HEK293 (cell line): ENCODE measurements at regions not wholly inside any gene's neighbourhood (a gene's known extent, or its start where the extent isn't known, plus 50 kb on each side); places are given as distances from the start of the nearest gene placed in this dataset.

Experiments
- CTCF ChIA-PET: fragments of 350-600 bp; formaldehyde crosslinking; extraction: SDS; loops from one replicate; lab custom pipeline; 2021; ENCODE audit warnings: antibody characterized with exemption; lab: Yijun Ruan, JAX
- POLR2A ChIA-PET: fragments of 300-600 bp; formaldehyde crosslinking; extraction: SDS; loops from one replicate; lab custom pipeline; 2020; ENCODE audit warnings: antibody characterized with exemption, inconsistent platforms; lab: Yijun Ruan, JAX
- H3K27ac ChIP-seq: fragments of 200-500 bp; sonication (Bioruptor generic); 2 replicates; pipeline ENCODE4 v1.5.1; 2014; ENCODE audit warnings: low read depth, low read length, control low read depth, inconsistent platforms; ENCODE audit errors: extremely low read depth
- H3K36me3 ChIP-seq, 2 experiments: fragments of 200-500 bp in 1 of 2; sonication (Bioruptor generic) in 1 of 2; 1 replicate in 1 of 2; 2 replicates in 1 of 2; pipeline ENCODE4 v1.5.1; 2014 to 2017; ENCODE audit warnings: inconsistent platforms in 2 of 2, low read length in 2 of 2; ENCODE audit not compliant: control insufficient read depth in 2 of 2, insufficient read depth in 1 of 2
- H3K4me1 ChIP-seq: fragments of 200-500 bp; sonication (Bioruptor generic); 2 replicates; pipeline ENCODE4 v1.5.1; 2014; ENCODE audit warnings: mild to moderate bottlenecking, low read length, inconsistent platforms; ENCODE audit not compliant: control insufficient read depth, insufficient read depth
- H3K4me3 ChIP-seq: 2 replicates; pipeline ENCODE4 v1.5.1; 2011; ENCODE audit warnings: low read depth, mild to moderate bottlenecking, control low read depth, low read length, moderate library complexity
- H3K9me3 ChIP-seq: fragments of 200-500 bp; sonication (Bioruptor generic); 2 replicates; pipeline ENCODE4 v1.5.1; 2014; ENCODE audit warnings: low read depth, low read length, inconsistent platforms; ENCODE audit not compliant: control insufficient read depth, insufficient read depth
- GLI4 ChIP-seq: fragments of 450-650 bp; formaldehyde crosslinking; IDR thresholded peaks from 2 replicates; pipeline ENCODE4 v1.5.1; 2016; ENCODE audit warnings: missing biosample characterization, missing genetic modification characterization
- GLIS1 ChIP-seq: fragments of 450-650 bp; formaldehyde crosslinking; IDR thresholded peaks from 2 replicates; pipeline ENCODE4 v1.5.1; 2016; ENCODE audit warnings: missing biosample characterization, missing genetic modification characterization
- PATZ1 ChIP-seq: fragments of 450-650 bp; formaldehyde crosslinking; IDR thresholded peaks from 2 replicates; pipeline ENCODE4 v1.5.1; 2016; ENCODE audit warnings: missing biosample characterization, missing genetic modification characterization
- PRDM1 ChIP-seq: fragments of 450-650 bp; formaldehyde crosslinking; IDR thresholded peaks from 2 replicates; pipeline ENCODE4; 2016; ENCODE audit warnings: missing biosample characterization, missing genetic modification characterization
- TSHZ1 ChIP-seq: fragments of 450-650 bp; formaldehyde crosslinking; IDR thresholded peaks from 2 replicates; pipeline ENCODE4 v1.5.1; 2016; ENCODE audit warnings: missing biosample characterization, missing genetic modification characterization, borderline replicate concordance
- ZBTB48 ChIP-seq: fragments of 450-650 bp; formaldehyde crosslinking; IDR thresholded peaks from 2 replicates; pipeline ENCODE4 v1.5.1; 2016; ENCODE audit warnings: missing biosample characterization, missing genetic modification characterization
- ZBTB49 ChIP-seq: fragments of 450-650 bp; formaldehyde crosslinking; IDR thresholded peaks from 2 replicates; pipeline ENCODE4 v1.5.1; 2016; ENCODE audit warnings: missing biosample characterization, missing genetic modification characterization, low read depth
- ZBTB7A ChIP-seq: fragments of 450-650 bp; formaldehyde crosslinking; IDR thresholded peaks from 2 replicates; pipeline ENCODE4 v1.5.1; 2016; ENCODE audit warnings: low read depth, missing biosample characterization, missing genetic modification characterization
- ZBTB8A ChIP-seq: fragments of 450-650 bp; formaldehyde crosslinking; IDR thresholded peaks from 2 replicates; pipeline ENCODE4 v1.5.1; 2016; ENCODE audit warnings: missing biosample characterization, missing genetic modification characterization
- ZIC2 ChIP-seq: fragments of 450-650 bp; formaldehyde crosslinking; IDR thresholded peaks from 2 replicates; pipeline ENCODE4 v1.5.1; 2016; ENCODE audit warnings: missing biosample characterization, missing genetic modification characterization
- ZNF114 ChIP-seq: fragments of 450-650 bp; formaldehyde crosslinking; IDR thresholded peaks from 2 replicates; pipeline ENCODE4 v1.5.0; 2017; ENCODE audit warnings: missing biosample characterization, missing genetic modification characterization
- ZNF174 ChIP-seq: fragments of 450-650 bp; formaldehyde crosslinking; IDR thresholded peaks from 2 replicates; pipeline ENCODE4 v1.5.0; 2017; ENCODE audit warnings: missing biosample characterization, mild to moderate bottlenecking, missing genetic modification characterization
- ZNF202 ChIP-seq: fragments of 450-650 bp; formaldehyde crosslinking; IDR thresholded peaks from 2 replicates; pipeline ENCODE4 v1.5.1; 2016; ENCODE audit warnings: missing biosample characterization, missing genetic modification characterization, borderline replicate concordance
- ZNF223 ChIP-seq: fragments of 450-650 bp; formaldehyde crosslinking; IDR thresholded peaks from 2 replicates; pipeline ENCODE4 v1.5.1; 2016; ENCODE audit warnings: missing biosample characterization, missing genetic modification characterization
- ZNF404 ChIP-seq: fragments of 450-650 bp; formaldehyde crosslinking; IDR thresholded peaks from 2 replicates; pipeline ENCODE4 v1.5.1; 2017; ENCODE audit warnings: missing biosample characterization, missing genetic modification characterization
- ZNF501 ChIP-seq: fragments of 450-650 bp; formaldehyde crosslinking; IDR thresholded peaks from 2 replicates; pipeline ENCODE4 v1.5.1; 2016; ENCODE audit warnings: missing biosample characterization, missing genetic modification characterization
- ZNF530 ChIP-seq: fragments of 450-650 bp; formaldehyde crosslinking; IDR thresholded peaks from 2 replicates; pipeline ENCODE4 v1.5.1; 2016; ENCODE audit warnings: low read depth, missing biosample characterization, missing genetic modification characterization
- ZNF629 ChIP-seq: fragments of 450-650 bp; formaldehyde crosslinking; IDR thresholded peaks from 2 replicates; pipeline ENCODE4 v1.5.1; 2017; ENCODE audit warnings: missing biosample characterization, missing genetic modification characterization
- ZNF658 ChIP-seq: fragments of 450-650 bp; formaldehyde crosslinking; IDR thresholded peaks from 2 replicates; pipeline ENCODE4; 2016; ENCODE audit warnings: missing biosample characterization, missing genetic modification characterization
- ZNF768 ChIP-seq: fragments of 450-650 bp; formaldehyde crosslinking; IDR thresholded peaks from 2 replicates; pipeline ENCODE4 v1.5.1; 2018; ENCODE audit warnings: missing biosample characterization, mild to moderate bottlenecking, missing genetic modification characterization
- ZNF776 ChIP-seq: fragments of 450-650 bp; formaldehyde crosslinking; IDR thresholded peaks from 2 replicates; pipeline ENCODE4 v1.5.0; 2017; ENCODE audit warnings: missing biosample characterization, missing genetic modification characterization, borderline replicate concordance
- ZNF843 ChIP-seq: fragments of 450-650 bp; formaldehyde crosslinking; IDR thresholded peaks from 2 replicates; pipeline ENCODE4 v1.5.1; 2016; ENCODE audit warnings: missing biosample characterization, missing genetic modification characterization

- ChIA-PET CTCF (interaction anchor here (0.6 kb wide), 1 partner anchor 1286 kb away, joined by 4 read pairs; no protein-coding TSS in a partner anchor), POLR2A (no interaction called here)
- Histone ChIP-seq H3K4me1 (no peaks in the 10 kb centered on the region), H3K27ac (no peak overlapping the region), H3K9me3 (no peaks in the 10 kb centered on the region), H3K4me3 (no peak overlapping the region), H3K36me3 (no peaks in the 10 kb centered on the region)
- 0 out of 2 replicates have a peak, but pooled peaks have one; percentile 26 for TF ChIP-seq GLIS1 (tag by site-specific recombination)
- no peak for TF ChIP-seq ZNF114 (tag by site-specific recombination)
- no peak for TF ChIP-seq ZNF843 (tag by site-specific recombination)
- TF ChIP-seq ZNF768 (tag by site-specific recombination) = no peak
- no peak for TF ChIP-seq ZBTB48 (tag by site-specific recombination)
- no peak for TF ChIP-seq ZNF629 (tag by site-specific recombination)
- no peak for TF ChIP-seq ZNF404 (tag by site-specific recombination)
- no peak for TF ChIP-seq ZNF530 (tag by site-specific recombination)
- no peak for TF ChIP-seq ZNF202 (tag by site-specific recombination)
- TF ChIP-seq ZNF501 (tag by site-specific recombination) = no peak
- no peak for TF ChIP-seq ZBTB8A (tag by site-specific recombination)
- no peak for TF ChIP-seq ZBTB49 (tag by site-specific recombination)
- TF ChIP-seq ZNF658 = no peak
- TF ChIP-seq ZIC2 (tag by site-specific recombination) = peak; percentile 96
Measured at GRCh38 chr4:81891005-81891996, 419.6 kb upstream of the RASGEF1B start.

GRCh38 chr4:81884986-81885385, 413.3 kb upstream of the RASGEF1B start:
- Histone ChIP-seq H3K4me1 (no peaks in the 10 kb centered on the region), H3K9me3 (no peaks in the 10 kb centered on the region), H3K4me3 (no peak overlapping the region), H3K27ac (no peak overlapping the region), H3K36me3 (no peaks in the 10 kb centered on the region)
- TF ChIP-seq ZNF776 (tag by site-specific recombination) (no peak), PRDM1 (tag by site-specific recombination) (peak; percentile 38; the same call in 1 of the 2 replicates)
- ChIA-PET CTCF (interaction anchor here (0.7 kb wide), 1 partner anchor 27 kb away, joined by 3 read pairs; no protein-coding TSS in a partner anchor), POLR2A (no interaction called here)

GRCh38 chr4:81883530-81884450, 412.1 kb upstream of the RASGEF1B start:
- ChIA-PET POLR2A (no interaction called here), CTCF (no interaction called here)
- Histone ChIP-seq H3K4me1 (no peaks in the 10 kb centered on the region), H3K27ac (no peak overlapping the region), H3K36me3 (no peaks in the 10 kb centered on the region), H3K4me3 (no peak overlapping the region), H3K9me3 (no peaks in the 10 kb centered on the region)
- TF ChIP-seq ZBTB7A (no peak), TSHZ1 (tag by site-specific recombination) (no peak), GLI4 (no peak), PATZ1 (tag by site-specific recombination) (no peak), ZNF223 (tag by site-specific recombination) (no peak), ZNF174 (tag by site-specific recombination) (no peak)
